Activated naive CD8-positive, alpha-beta T cell treated with anti-CD3 and anti-CD28 coated beads, Interleukin-2, amount 10 ng/mL, durations not matched to agents 7 days and 5 days (primary cell): ENCODE measurements at regions not wholly inside any gene's neighbourhood (a gene's known extent, or its start where the extent isn't known, plus 50 kb on each side); places are given as distances from the start of the nearest gene placed in this dataset.
"Not testable (repeated sequence)": the region's sequence is repeated elsewhere in the genome, so short reads cannot be mapped to it uniquely, and the experiment has no call there.

Source experiments
- ATAC-seq: fragments of 150-1000 bp; cut with Tn5 transposase; one replicate; pipeline ENCODE4 v1.10.0; 2021; ENCODE audit warnings: low read depth, moderate library complexity
- POLR2A ChIA-PET: fragments of 350-600 bp; sonication (Branson Sonifier 250); formaldehyde crosslinking; loops from one replicate; lab custom pipeline; 2021; ENCODE audit warnings: antibody characterized with exemption; lab: Charles Lee
- DNase-seq: peaks from one replicate; pipeline ENCODE4 v3.0.0; 2021
- H3K27ac Mint-ChIP-seq: one replicate; pipeline ENCODE4 v1.8.0; 2022; ENCODE audit warnings: mild to moderate bottlenecking, mixed read lengths
- H3K27me3 Mint-ChIP-seq: one replicate; pipeline ENCODE4 v1.8.0; 2022; ENCODE audit warnings: mild to moderate bottlenecking, moderate library complexity, mixed read lengths
- H3K36me3 Mint-ChIP-seq: one replicate; pipeline ENCODE4 v1.8.0; 2021; ENCODE audit warnings: mild to moderate bottlenecking, mixed read lengths
- H3K4me1 Mint-ChIP-seq: one replicate; pipeline ENCODE4 v1.8.0; 2021; ENCODE audit warnings: mixed read lengths
- H3K4me3 Mint-ChIP-seq: one replicate; pipeline ENCODE4 v1.8.0; 2022; ENCODE audit warnings: mild to moderate bottlenecking, moderate library complexity, mixed read lengths
- H3K9me3 Mint-ChIP-seq: one replicate; pipeline ENCODE4 v1.8.0; 2021; ENCODE audit warnings: mixed read lengths

GRCh38 chr13:37959284-37959683 lies 89.7 kb upstream of the TRPC4 start:
- no peak for ATAC-seq
- POLR2A ChIA-PET, result no interaction called here
- no peak overlapping the region for H3K4me3 Mint-ChIP-seq

DNA sequence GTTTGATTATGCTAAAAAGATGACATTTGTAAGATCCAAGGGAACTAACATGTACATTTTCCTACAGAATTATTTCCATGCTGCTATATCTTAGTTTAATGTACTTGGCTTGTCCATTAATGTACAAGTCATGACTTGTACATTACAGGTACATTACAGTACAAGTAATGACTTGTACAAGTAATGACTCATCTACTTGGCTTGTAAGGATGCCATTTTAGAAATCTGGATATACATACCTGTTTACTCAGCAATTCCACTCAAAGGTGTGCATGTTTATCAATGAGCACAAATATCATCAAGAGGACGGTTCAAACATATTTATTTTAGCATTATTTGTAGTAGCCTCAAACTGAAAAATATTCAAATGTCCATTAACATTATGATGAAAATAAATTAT lies 87.0 kb upstream of the TRPC4 start:
- no peaks in the 10 kb centered on the region for H3K27me3 Mint-ChIP-seq
- no peaks in the 10 kb centered on the region for H3K4me1 Mint-ChIP-seq
- POLR2A ChIA-PET, result no interaction called here
- no peak overlapping the region for H3K4me3 Mint-ChIP-seq
- ATAC-seq, result no peak
- peaks cover 2% of the 10 kb centered on the region for H3K9me3 Mint-ChIP-seq
- H3K27ac Mint-ChIP-seq, result no peak overlapping the region
- H3K36me3 Mint-ChIP-seq, result no peaks in the 10 kb centered on the region
- no peak for DNase-seq

More at GRCh38 chr13:37959284-37959683, 89.7 kb upstream of the TRPC4 start:
- no peak for DNase-seq
- H3K4me1 Mint-ChIP-seq, result no peaks in the 10 kb centered on the region
- no peaks in the 10 kb centered on the region for H3K27me3 Mint-ChIP-seq
- no peak overlapping the region for H3K27ac Mint-ChIP-seq
- no peaks in the 10 kb centered on the region for H3K9me3 Mint-ChIP-seq
- no peaks in the 10 kb centered on the region for H3K36me3 Mint-ChIP-seq

- H3K27me3 Mint-ChIP-seq, H3K27ac Mint-ChIP-seq, H3K9me3 Mint-ChIP-seq, H3K36me3 Mint-ChIP-seq, H3K4me3 Mint-ChIP-seq, POLR2A ChIA-PET, ATAC-seq, H3K4me1 Mint-ChIP-seq, DNase-seq: not testable (repeated sequence)
These were observed 85.0 kb upstream of the TRPC4 start for GRCh38 chr13:37954597-37954996.

DNA sequence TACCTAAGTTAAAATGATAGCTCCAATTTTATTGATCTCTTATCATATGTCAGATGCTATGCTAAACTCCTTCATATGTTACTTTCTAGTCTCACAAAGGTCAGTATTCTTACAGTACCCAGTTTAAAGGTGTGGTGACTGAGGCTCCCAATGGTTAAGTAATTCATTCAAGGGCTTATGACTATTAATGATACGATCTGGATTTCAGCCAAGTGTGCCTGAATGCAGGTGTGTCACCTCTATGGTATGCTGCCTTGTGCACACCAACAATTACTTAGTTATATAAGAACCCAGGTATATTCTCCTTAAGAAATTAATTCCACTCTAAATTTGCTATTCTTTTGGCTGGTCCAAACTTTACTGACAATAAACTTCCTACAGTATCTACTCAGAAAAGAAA lies 84.6 kb upstream of the TRPC4 start:
- Mint-ChIP-seq H3K9me3 (peaks cover 2% of the 10 kb centered on the region), H3K4me1 (no peaks in the 10 kb centered on the region), H3K4me3 (no peak overlapping the region), H3K27ac (no peak overlapping the region), H3K36me3 (no peaks in the 10 kb centered on the region), H3K27me3 (no peaks in the 10 kb centered on the region)
- ATAC-seq (no peak), DNase-seq (no peak)
- POLR2A ChIA-PET, result no interaction called here

DNA sequence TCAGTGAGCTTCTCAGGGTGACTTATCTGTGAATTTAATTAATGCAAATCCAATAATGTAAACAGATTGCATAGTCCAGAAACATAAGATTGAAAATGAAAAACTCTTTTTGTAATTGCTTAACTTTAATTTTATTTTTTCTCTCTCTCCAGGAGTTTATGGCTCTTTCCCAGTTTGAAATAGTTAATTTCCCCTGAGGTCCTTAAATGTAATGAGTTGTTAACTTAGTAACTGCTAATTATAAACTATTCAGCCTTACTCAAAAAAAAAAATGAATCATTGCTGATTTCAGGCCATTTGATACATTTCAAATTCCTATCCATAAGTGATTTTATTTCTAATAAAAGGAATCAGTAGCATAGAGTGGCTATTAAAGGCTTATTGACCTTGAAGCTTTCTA lies 84.1 kb upstream of the TRPC4 start:
- peaks cover 2% of the 10 kb centered on the region for H3K9me3 Mint-ChIP-seq
- DNase-seq (no peak), ATAC-seq (no peak)
- no peaks in the 10 kb centered on the region for H3K36me3 Mint-ChIP-seq
- no peaks in the 10 kb centered on the region for H3K4me1 Mint-ChIP-seq
- POLR2A ChIA-PET, result no interaction called here
- no peak overlapping the region for H3K27ac Mint-ChIP-seq
- H3K4me3 Mint-ChIP-seq, result no peak overlapping the region
- H3K27me3 Mint-ChIP-seq, result no peaks in the 10 kb centered on the region

GRCh38 chr13:37950016-37950415 lies 80.4 kb upstream of the TRPC4 start:
- Mint-ChIP-seq H3K9me3 (peaks cover 4% of the 10 kb centered on the region), H3K4me3 (no peak overlapping the region), H3K27me3 (no peaks in the 10 kb centered on the region), H3K4me1 (no peaks in the 10 kb centered on the region), H3K36me3 (no peaks in the 10 kb centered on the region), H3K27ac (no peak overlapping the region)
- POLR2A ChIA-PET, result no interaction called here
- DNase-seq (no peak), ATAC-seq (no peak)

DNA sequence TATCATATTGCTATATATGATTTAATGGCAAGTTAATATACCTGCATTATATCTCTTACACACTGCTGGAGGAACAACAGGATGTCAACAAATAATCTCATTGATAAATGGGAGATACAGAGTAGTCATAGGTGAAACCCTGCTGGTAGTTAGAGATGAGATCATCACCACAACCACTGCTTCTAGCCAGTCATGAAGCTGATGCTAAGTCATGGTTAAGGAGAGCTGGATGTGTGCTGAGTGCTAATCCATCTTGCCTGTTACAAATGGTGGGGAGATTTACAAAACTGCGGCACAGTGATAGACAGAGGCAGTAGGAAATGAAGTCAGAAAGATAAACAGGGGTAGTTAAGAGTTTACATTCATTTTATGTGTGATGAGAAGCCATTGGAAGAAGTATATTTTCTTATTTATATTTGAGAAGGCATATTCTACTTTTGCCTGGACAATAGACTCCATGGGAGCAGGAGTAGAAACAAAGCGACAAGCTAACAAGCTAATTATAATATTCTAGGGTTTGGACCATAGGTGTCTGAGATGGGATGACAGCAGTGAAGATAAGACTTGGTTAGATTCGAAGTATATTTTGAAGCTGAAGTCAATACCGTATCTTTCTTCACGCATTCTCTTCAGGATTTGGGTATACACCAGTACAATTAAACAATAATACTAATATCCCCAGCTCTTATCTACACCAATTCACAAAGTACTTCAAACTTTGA lies 78.0 kb upstream of the TRPC4 start:
- H3K4me1 Mint-ChIP-seq, result no peaks in the 10 kb centered on the region
- H3K27me3 Mint-ChIP-seq, result no peaks in the 10 kb centered on the region
- no peak overlapping the region for H3K4me3 Mint-ChIP-seq
- peaks cover 1% of the 10 kb centered on the region for H3K9me3 Mint-ChIP-seq
- POLR2A ChIA-PET, result no interaction called here
- no peak overlapping the region for H3K27ac Mint-ChIP-seq
- ATAC-seq, result no peak
- H3K36me3 Mint-ChIP-seq, result no peaks in the 10 kb centered on the region
- no peak for DNase-seq

GRCh38 chr13:37945651-37946575 lies 76.3 kb upstream of the TRPC4 start:
- no peaks in the 10 kb centered on the region for H3K36me3 Mint-ChIP-seq
- H3K27me3 Mint-ChIP-seq, result no peaks in the 10 kb centered on the region
- no peak overlapping the region for H3K27ac Mint-ChIP-seq
- no peak overlapping the region for H3K4me3 Mint-ChIP-seq
- no peak for ATAC-seq
- H3K9me3 Mint-ChIP-seq, result peaks cover 1% of the 10 kb centered on the region
- POLR2A ChIA-PET, result no interaction called here
- DNase-seq, result no peak
- no peaks in the 10 kb centered on the region for H3K4me1 Mint-ChIP-seq

GRCh38 chr13:37944869-37945442 lies 75.4 kb upstream of the TRPC4 start:
- ATAC-seq, result no peak
- DNase-seq, result no peak
- H3K27me3 Mint-ChIP-seq, result no peaks in the 10 kb centered on the region
- H3K36me3 Mint-ChIP-seq, result no peaks in the 10 kb centered on the region
- H3K4me1 Mint-ChIP-seq, result no peaks in the 10 kb centered on the region
- H3K4me3 Mint-ChIP-seq, result no peak overlapping the region
- H3K9me3 Mint-ChIP-seq, result peaks cover 1% of the 10 kb centered on the region
- POLR2A ChIA-PET, result no interaction called here
- no peak overlapping the region for H3K27ac Mint-ChIP-seq

DNA sequence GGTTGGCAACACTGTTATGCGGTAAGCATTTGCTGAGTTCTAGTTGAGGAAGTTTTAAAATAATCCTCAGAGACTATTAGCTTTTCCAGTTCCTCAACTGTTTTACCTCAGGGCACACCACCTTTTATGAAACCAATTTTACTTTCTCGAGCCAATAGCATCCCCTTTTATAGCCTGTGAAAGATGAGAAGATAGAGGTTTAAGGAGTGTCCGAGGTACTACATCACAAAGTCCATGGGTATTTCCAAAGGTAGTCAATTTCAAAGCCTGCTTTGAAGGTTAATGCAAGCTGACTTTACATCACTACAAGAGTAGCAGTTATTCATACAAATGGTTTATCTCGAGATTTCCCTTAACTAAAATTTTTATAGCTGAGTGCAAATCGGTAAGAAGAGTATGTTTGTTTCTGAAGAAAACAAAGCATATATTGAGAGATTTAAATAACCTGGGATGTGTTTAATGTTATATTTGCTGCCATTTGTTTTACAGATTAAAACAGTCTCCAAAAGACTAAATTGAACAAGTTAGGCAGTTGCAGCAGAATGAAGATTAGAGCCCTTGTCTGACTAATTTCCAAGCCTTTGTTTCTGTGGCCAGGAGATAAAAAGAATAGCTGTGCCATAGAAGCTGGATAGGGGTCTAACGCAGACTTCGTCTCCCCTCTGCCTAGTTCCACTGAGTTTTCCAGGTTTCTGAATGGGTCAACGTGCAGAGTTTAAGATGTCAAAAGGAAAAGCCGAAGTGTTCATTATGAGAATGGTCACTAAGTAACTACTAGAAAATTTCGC lies 74.7 kb upstream of the TRPC4 start:
- H3K4me1 Mint-ChIP-seq, result no peaks in the 10 kb centered on the region
- DNase-seq, result no peak
- H3K4me3 Mint-ChIP-seq, result no peak overlapping the region
- peaks cover 1% of the 10 kb centered on the region for H3K9me3 Mint-ChIP-seq
- H3K27ac Mint-ChIP-seq, result no peak overlapping the region
- H3K27me3 Mint-ChIP-seq, result no peaks in the 10 kb centered on the region
- ATAC-seq, result no peak
- POLR2A ChIA-PET, result no interaction called here
- H3K36me3 Mint-ChIP-seq, result no peaks in the 10 kb centered on the region

DNA sequence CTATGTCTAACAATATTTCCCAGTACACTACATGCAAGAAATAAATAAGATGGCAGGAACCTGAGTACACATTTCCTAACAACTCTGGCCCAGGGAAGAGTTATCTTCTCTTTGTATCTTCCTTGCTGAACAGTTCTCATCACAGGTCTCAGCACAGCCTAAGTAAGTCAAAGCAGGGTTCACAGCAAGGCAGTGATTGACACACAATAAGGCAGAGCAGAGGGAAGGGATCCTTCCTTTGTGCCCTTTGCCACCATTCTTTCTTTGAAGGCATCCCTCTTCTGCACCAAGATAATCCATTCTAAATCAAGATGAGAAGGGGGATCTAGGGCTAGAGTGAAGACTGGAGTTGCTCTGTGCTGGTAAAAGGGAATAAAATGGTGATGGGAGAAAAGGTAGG lies 73.4 kb upstream of the TRPC4 start:
- Mint-ChIP-seq H3K9me3 (no peaks in the 10 kb centered on the region), H3K36me3 (no peaks in the 10 kb centered on the region), H3K27ac (no peak overlapping the region), H3K4me3 (no peak overlapping the region), H3K27me3 (no peaks in the 10 kb centered on the region), H3K4me1 (no peaks in the 10 kb centered on the region)
- ATAC-seq, result no peak
- POLR2A ChIA-PET, result no interaction called here
- DNase-seq, result no peak

DNA sequence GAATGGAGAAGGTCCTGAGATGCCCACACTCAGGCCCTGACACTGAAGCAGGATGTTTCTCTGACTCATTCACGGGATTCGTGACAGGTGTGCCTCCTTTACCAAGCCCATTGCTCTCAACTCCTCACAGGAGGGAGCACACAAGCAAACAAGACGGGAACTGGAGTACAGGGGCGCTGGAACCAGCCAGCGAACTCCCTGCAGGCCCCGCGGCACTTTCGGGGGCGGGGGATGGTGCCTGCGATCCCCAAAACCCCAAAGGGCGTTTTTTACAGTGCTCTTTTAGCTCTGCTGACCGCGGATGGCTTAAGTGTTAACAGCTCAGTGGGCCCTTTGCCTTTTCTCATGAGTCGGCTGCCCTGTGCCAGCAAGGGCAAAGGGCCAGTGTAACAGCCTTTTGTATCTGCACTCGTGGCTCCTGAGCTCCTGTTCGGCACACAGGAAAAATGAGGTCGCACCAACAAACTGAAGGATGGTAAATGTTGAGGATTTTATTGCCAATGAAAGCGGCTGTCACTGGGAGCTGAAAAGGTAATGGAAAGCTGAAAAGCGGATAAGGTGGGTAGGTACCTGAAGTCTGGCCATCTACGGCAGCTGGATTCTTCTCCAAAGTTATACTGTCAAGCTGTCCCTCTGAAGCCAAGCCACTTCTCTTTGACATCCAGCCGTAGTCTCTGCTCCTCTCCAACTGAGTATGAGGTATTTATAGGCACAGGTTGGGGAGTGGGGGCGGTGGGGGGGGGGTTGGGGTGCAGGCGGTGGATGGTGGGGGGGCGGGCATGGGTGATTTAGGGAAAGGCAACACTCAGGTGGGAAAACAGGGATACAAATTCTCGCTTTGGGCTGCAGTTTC lies 65.0 kb upstream of the TRPC4 start:
- DNase-seq, result no peak
- no peaks in the 10 kb centered on the region for H3K9me3 Mint-ChIP-seq
- ATAC-seq, result no peak
- H3K4me3 Mint-ChIP-seq, result no peak overlapping the region
- POLR2A ChIA-PET, result no interaction called here
- no peaks in the 10 kb centered on the region for H3K27me3 Mint-ChIP-seq
- no peak overlapping the region for H3K27ac Mint-ChIP-seq
- H3K36me3 Mint-ChIP-seq, result no peaks in the 10 kb centered on the region
- H3K4me1 Mint-ChIP-seq, result no peaks in the 10 kb centered on the region
